Vagina (tissue), 2 donors: ENCODE measurements at regions not wholly inside any gene's neighbourhood (a gene's known extent, or its start where the extent isn't known, plus 50 kb on each side); places are given as distances from the start of the nearest gene placed in this dataset.

Source experiments
- POLR2A ChIP-seq, 2 donors: fragments of 450-650 bp; IDR thresholded peaks; one replicate each; pipeline ENCODE4 v1.6.1; 2017; ENCODE audit warnings: antibody characterized with exemption in 2 of 2, mild to moderate bottlenecking in 2 of 2, moderate library complexity in 2 of 2
- POLR2AphosphoS5 ChIP-seq, 2 donors: sonication (generic); formaldehyde crosslinking; IDR thresholded peaks; one replicate each; pipeline ENCODE4 v1.9.0; 2017; ENCODE audit warnings: antibody characterized with exemption in 2 of 2, mild to moderate bottlenecking in 2 of 2, low read depth in 1 of 2; ENCODE audit not compliant: insufficient read depth in 1 of 2
- TF ChIP-seq, protein P1 (sequence below), 3 experiments: fragments of 450-650 bp in 2 of 3; fragments of 200-600 bp in 1 of 3; sonication (generic) in 1 of 3; IDR thresholded peaks; one replicate each; pipeline ENCODE4 v1.5.1; 2017 to 2019; ENCODE audit warnings: antibody characterized with exemption in 3 of 3, mild to moderate bottlenecking in 2 of 3, moderate library complexity in 2 of 3

- TF ChIP-seq, protein P1, sequence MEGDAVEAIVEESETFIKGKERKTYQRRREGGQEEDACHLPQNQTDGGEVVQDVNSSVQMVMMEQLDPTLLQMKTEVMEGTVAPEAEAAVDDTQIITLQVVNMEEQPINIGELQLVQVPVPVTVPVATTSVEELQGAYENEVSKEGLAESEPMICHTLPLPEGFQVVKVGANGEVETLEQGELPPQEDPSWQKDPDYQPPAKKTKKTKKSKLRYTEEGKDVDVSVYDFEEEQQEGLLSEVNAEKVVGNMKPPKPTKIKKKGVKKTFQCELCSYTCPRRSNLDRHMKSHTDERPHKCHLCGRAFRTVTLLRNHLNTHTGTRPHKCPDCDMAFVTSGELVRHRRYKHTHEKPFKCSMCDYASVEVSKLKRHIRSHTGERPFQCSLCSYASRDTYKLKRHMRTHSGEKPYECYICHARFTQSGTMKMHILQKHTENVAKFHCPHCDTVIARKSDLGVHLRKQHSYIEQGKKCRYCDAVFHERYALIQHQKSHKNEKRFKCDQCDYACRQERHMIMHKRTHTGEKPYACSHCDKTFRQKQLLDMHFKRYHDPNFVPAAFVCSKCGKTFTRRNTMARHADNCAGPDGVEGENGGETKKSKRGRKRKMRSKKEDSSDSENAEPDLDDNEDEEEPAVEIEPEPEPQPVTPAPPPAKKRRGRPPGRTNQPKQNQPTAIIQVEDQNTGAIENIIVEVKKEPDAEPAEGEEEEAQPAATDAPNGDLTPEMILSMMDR (IDR thresholded peaks at IDR 0.05) = no peak
- TF ChIP-seq POLR2A (IDR thresholded peaks at IDR 0.05) (no peak), POLR2AphosphoS5 (IDR thresholded peaks at IDR 0.05; ENCODE audit: insufficient read depth in 1 of 2, low read depth in 1 of 2) (no peak)
Observed at GRCh38 chr21:16620786-16621320, 891.1 kb downstream of the USP25 start.
